Right atrium auricular region (tissue), 2 donors: ENCODE measurements at regions not wholly inside any gene's neighbourhood (a gene's known extent, or its start where the extent isn't known, plus 50 kb on each side); places are given as distances from the start of the nearest gene placed in this dataset.

ENCODE experiments used
- DNase-seq: peaks from one replicate; pipeline ENCODE4 v3.0.0-alpha.2; 2019; ENCODE audit warnings: low spot score
- H3K27ac ChIP-seq, 2 donors: fragments of 200-600 bp; sonication (generic); 1 replicate in 1 of 2; 2 replicates in 1 of 2; pipeline ENCODE4 v1.5.1; 2016 to 2019
- H3K27me3 ChIP-seq, 2 donors: fragments of 200-600 bp; sonication (generic); one replicate each; pipeline versions ENCODE4 v1.5.1 to v1.6.0; 2017 to 2019
- H3K36me3 ChIP-seq: fragments of 200-600 bp; sonication (generic); one replicate; pipeline ENCODE4 v1.5.1; 2016
- H3K4me1 ChIP-seq, 2 donors: fragments of 200-600 bp; sonication (generic); one replicate each; pipeline versions ENCODE4 v1.5.1 to v1.6.0; 2017 to 2019
- H3K4me3 ChIP-seq, 2 donors: fragments of 200-600 bp; sonication (generic); 1 replicate in 1 of 2; 2 replicates in 1 of 2; pipeline ENCODE4 v1.5.1; 2017 to 2019; ENCODE audit warnings: mild to moderate bottlenecking in 1 of 2, moderate library complexity in 1 of 2
- H3K9me3 ChIP-seq, 2 donors: fragments of 200-600 bp; sonication (generic); one replicate each; pipeline ENCODE4 v1.5.1; 2019
- TF ChIP-seq, protein P1 (sequence below), 2 donors: fragments of 200-600 bp; sonication (generic); IDR thresholded peaks; one replicate each; pipeline ENCODE4 v1.5.1; 2019; ENCODE audit warnings: antibody characterized with exemption in 2 of 2

DNA sequence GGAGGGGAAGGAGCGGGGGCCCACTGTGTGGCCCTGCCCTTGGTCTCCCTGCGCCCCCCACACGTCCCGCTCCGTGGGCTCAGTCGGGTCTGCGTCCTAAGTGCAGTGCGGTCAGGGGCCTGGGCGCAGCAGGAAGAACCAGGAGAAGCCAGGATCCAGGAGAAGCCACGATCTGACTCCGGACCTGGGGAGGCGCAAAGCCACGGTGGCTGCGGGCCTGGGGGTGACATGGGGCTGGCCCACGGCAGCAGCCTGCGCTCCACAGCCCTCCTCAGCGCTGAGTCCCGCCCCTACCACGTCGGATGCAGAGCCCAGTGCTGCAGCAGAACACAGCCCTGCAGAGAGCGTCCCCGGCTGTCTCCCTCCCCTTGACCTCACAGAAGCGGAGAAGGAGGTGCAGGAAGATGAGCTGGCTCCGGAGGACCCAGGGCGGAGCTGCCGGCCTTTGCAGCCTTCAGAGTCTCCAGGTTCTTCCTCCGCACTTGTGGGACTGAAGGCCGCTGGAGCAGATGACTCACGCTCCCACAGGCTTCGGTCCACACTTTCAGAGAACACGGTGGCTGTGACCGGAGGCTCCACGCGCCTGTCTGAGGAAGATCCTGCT, 589.2 kb upstream of the SALL3 start:
- Histone ChIP-seq H3K9me3 (peaks cover 0 to 8% of the 10 kb centered on the region in 2 donors), H3K4me1 (no peaks in the 10 kb centered on the region), H3K4me3 (no peak overlapping the region), H3K27me3 (no peaks in the 10 kb centered on the region), H3K36me3 (no peaks in the 10 kb centered on the region), H3K27ac (no peak overlapping the region)
- no peak for DNase-seq
- TF ChIP-seq, protein P1, sequence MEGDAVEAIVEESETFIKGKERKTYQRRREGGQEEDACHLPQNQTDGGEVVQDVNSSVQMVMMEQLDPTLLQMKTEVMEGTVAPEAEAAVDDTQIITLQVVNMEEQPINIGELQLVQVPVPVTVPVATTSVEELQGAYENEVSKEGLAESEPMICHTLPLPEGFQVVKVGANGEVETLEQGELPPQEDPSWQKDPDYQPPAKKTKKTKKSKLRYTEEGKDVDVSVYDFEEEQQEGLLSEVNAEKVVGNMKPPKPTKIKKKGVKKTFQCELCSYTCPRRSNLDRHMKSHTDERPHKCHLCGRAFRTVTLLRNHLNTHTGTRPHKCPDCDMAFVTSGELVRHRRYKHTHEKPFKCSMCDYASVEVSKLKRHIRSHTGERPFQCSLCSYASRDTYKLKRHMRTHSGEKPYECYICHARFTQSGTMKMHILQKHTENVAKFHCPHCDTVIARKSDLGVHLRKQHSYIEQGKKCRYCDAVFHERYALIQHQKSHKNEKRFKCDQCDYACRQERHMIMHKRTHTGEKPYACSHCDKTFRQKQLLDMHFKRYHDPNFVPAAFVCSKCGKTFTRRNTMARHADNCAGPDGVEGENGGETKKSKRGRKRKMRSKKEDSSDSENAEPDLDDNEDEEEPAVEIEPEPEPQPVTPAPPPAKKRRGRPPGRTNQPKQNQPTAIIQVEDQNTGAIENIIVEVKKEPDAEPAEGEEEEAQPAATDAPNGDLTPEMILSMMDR (IDR thresholded peaks at IDR 0.05): no peak

DNA sequence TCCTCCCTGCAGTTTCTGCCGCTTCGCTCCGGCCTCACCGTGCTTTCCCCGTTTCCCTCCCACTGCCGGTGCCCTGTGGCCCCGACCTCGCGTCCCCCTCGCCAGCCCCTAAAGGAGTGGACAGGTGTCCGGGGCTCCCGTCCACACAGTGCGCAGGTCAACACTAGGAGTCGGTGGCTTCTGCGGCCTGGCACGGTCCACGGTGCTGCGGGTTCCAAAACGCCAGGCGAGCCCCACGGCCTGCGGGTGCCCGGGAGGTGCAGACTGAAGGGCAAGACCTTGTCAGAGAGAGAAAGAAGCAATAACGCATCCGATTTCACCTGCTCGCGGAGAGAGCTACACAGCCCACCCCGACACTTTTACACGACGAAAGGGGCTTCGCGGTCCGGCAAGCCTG, 588.7 kb upstream of the SALL3 start:
- TF ChIP-seq, protein P1 (IDR thresholded peaks at IDR 0.05): no peak

DNA sequence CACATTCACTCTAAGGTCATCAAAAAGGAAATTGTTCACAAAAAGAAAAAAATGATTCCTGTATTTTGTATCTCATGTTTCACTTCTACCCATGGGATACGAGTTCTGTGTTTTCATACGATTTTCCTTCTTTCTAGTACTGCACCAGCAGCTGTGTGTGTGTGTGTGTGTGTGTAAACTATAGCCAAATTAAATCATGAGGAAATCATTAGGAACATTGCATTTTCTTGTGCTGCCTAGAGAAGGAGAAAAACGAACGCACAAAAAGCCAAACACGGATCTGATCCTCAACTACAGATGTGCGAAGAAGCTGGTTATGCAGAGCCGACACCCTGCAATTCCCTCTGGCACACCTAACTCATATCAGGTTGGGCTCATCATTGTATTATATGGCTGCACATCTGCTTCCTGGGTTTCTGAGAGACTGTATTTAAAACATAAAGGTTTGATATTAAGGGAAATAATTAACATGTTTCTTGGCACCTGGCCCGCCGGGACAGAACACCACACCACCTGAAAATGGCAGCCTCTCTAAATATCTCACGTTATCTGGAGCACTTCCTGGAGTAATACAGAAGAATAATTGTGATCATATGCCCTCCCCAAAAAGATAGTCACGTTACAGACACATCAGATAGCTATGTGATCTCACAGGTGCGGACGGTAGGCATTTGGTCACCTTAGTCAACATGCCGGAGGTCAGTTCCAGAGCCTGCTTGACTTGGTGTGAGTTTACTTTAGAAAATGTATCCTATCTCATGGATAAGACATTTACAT, 586.3 kb upstream of the SALL3 start:
- H3K27me3 ChIP-seq: no peaks in the 10 kb centered on the region
- no peak overlapping the region for H3K27ac ChIP-seq
- TF ChIP-seq, protein P1 (IDR thresholded peaks at IDR 0.05): no peak
- H3K9me3 ChIP-seq: peaks cover 0 to 6% of the 10 kb centered on the region in 2 donors
- no peaks in the 10 kb centered on the region for H3K4me1 ChIP-seq
- no peak for DNase-seq
- no peaks in the 10 kb centered on the region for H3K36me3 ChIP-seq
- H3K4me3 ChIP-seq: no peak overlapping the region

More for the DNA sequence above, 588.7 kb upstream of the SALL3 start:
- no peak for DNase-seq
- H3K9me3 ChIP-seq: peaks cover 0 to 8% of the 10 kb centered on the region in 2 donors
- no peak overlapping the region for H3K4me3 ChIP-seq
- H3K36me3 ChIP-seq: no peaks in the 10 kb centered on the region
- H3K27me3 ChIP-seq: no peaks in the 10 kb centered on the region
- H3K4me1 ChIP-seq: no peaks in the 10 kb centered on the region
- H3K27ac ChIP-seq: no peak overlapping the region

- Histone ChIP-seq H3K36me3 (no peaks in the 10 kb centered on the region), H3K4me3 (no peak overlapping the region), H3K9me3 (peaks cover 0 to 6% of the 10 kb centered on the region in 2 donors), H3K4me1 (no peaks in the 10 kb centered on the region), H3K27me3 (no peaks in the 10 kb centered on the region), H3K27ac (no peak overlapping the region)
- no peak for DNase-seq
- TF ChIP-seq, protein P1 (IDR thresholded peaks at IDR 0.05): no peak
These were observed 583.5 kb upstream of the SALL3 start for GRCh38 chr18:78396077-78396476.

DNA sequence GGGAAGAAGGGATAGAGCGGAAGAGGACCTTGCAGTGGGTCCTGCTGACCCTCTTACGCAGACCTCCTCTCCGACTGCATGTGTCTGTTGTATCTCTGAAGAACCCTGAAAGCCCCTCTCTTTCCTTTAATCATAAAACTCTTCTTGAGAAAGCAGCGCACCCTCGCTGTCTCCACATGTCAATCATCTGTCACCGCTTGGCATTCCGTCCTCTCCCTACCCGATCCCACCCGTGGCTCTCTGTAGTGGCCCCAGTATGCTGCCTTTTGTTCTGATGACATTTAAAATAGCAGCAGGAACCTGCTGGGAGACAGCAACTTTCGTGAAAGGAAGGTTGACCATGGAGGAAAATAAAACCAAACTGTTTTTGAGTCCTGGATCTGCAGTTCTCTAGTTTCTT, 582.9 kb upstream of the SALL3 start:
- TF ChIP-seq, protein P1 (IDR thresholded peaks at IDR 0.05): no peak
- Histone ChIP-seq H3K4me1 (no peaks in the 10 kb centered on the region), H3K27ac (no peak overlapping the region), H3K36me3 (no peaks in the 10 kb centered on the region), H3K4me3 (no peak overlapping the region), H3K27me3 (no peaks in the 10 kb centered on the region), H3K9me3 (peaks cover 0 to 6% of the 10 kb centered on the region in 2 donors)
- no peak for DNase-seq
